Osteocyte (in vitro differentiated cells): ENCODE measurements at regions not wholly inside any gene's neighbourhood (a gene's known extent, or its start where the extent isn't known, plus 50 kb on each side); places are given as distances from the start of the nearest gene placed in this dataset.

ENCODE experiments used
- DNase-seq: peaks from one replicate; pipeline ENCODE4 v3.0.0; 2021; ENCODE audit warnings: mixed read lengths; ENCODE audit not compliant: unreplicated experiment; ENCODE audit errors: extremely low spot score
- H3K27ac Mint-ChIP-seq: one replicate; pipeline ENCODE4 v1.8.0; 2021; ENCODE audit warnings: mild to moderate bottlenecking, mixed read lengths; ENCODE audit not compliant: unreplicated experiment
- H3K27me3 Mint-ChIP-seq: one replicate; pipeline ENCODE4 v1.8.0; 2021; ENCODE audit warnings: mixed read lengths; ENCODE audit not compliant: unreplicated experiment
- H3K36me3 Mint-ChIP-seq: one replicate; pipeline ENCODE4 v1.8.0; 2021; ENCODE audit warnings: mixed read lengths; ENCODE audit not compliant: unreplicated experiment
- H3K4me1 Mint-ChIP-seq: one replicate; pipeline ENCODE4 v1.8.0; 2021; ENCODE audit warnings: mixed read lengths; ENCODE audit not compliant: unreplicated experiment
- H3K4me3 Mint-ChIP-seq: one replicate; pipeline ENCODE4 v1.8.0; 2021; ENCODE audit warnings: mild to moderate bottlenecking, moderate library complexity, mixed read lengths; ENCODE audit not compliant: unreplicated experiment
- H3K9me3 Mint-ChIP-seq: one replicate; pipeline ENCODE4 v1.8.0; 2021; ENCODE audit warnings: mixed read lengths; ENCODE audit not compliant: unreplicated experiment
- CTCF ChIP-seq: fragments of 200-600 bp; sonication (generic); IDR thresholded peaks from 2 replicates; pipeline ENCODE4 v1.5.0; 2021; ENCODE audit warnings: antibody characterized with exemption, mild to moderate bottlenecking, moderate library complexity

GRCh38 chr12:31790759-31791158, 61.9 kb upstream of the AMN1 start:
- Mint-ChIP-seq H3K4me3 (no peak overlapping the region), H3K9me3 (no peaks in the 10 kb centered on the region), H3K4me1 (no peaks in the 10 kb centered on the region), H3K27me3 (peaks cover 2% of the 10 kb centered on the region), H3K36me3 (no peaks in the 10 kb centered on the region), H3K27ac (no peak overlapping the region)
- no peak for TF ChIP-seq CTCF
- no peak for DNase-seq

- no peaks in the 10 kb centered on the region for H3K36me3 Mint-ChIP-seq
- no peak for TF ChIP-seq CTCF
Observed at GRCh38 chr12:31785318-31785717, 56.5 kb upstream of the AMN1 start.

GRCh38 chr12:31783996-31784645, 55.3 kb upstream of the AMN1 start:
- Mint-ChIP-seq H3K27me3 (peaks cover 8% of the 10 kb centered on the region), H3K27ac (no peak overlapping the region), H3K9me3 (no peaks in the 10 kb centered on the region), H3K4me3 (no peak overlapping the region), H3K4me1 (no peaks in the 10 kb centered on the region), H3K36me3 (no peaks in the 10 kb centered on the region)
- no peak for DNase-seq
- TF ChIP-seq CTCF = no peak

More at GRCh38 chr12:31785318-31785717, 56.5 kb upstream of the AMN1 start:
- Mint-ChIP-seq H3K27me3 (peaks cover 8% of the 10 kb centered on the region), H3K9me3 (no peaks in the 10 kb centered on the region), H3K27ac (no peak overlapping the region), H3K4me3 (no peak overlapping the region), H3K4me1 (no peaks in the 10 kb centered on the region)
- DNase-seq = no peak

- Mint-ChIP-seq H3K27ac (no peak overlapping the region), H3K9me3 (no peaks in the 10 kb centered on the region), H3K4me3 (no peak overlapping the region), H3K36me3 (no peaks in the 10 kb centered on the region), H3K4me1 (no peaks in the 10 kb centered on the region), H3K27me3 (peaks cover 8% of the 10 kb centered on the region)
- no peak for TF ChIP-seq CTCF
- DNase-seq = no peak
Observed at GRCh38 chr12:31783556-31783955, 54.7 kb upstream of the AMN1 start.

- H3K36me3 Mint-ChIP-seq = no peaks in the 10 kb centered on the region
- H3K9me3 Mint-ChIP-seq = no peaks in the 10 kb centered on the region
- H3K4me1 Mint-ChIP-seq = no peaks in the 10 kb centered on the region
- no peak for TF ChIP-seq CTCF
- no peak overlapping the region for H3K27ac Mint-ChIP-seq
- no peak overlapping the region for H3K4me3 Mint-ChIP-seq
- peaks cover 8% of the 10 kb centered on the region for H3K27me3 Mint-ChIP-seq
- DNase-seq = no peak
Observed at GRCh38 chr12:31781894-31782540, 53.2 kb upstream of the AMN1 start.
